ENCODE measurements at regions not wholly inside any gene's neighbourhood (a gene's known extent, or its start where the extent isn't known, plus 50 kb on each side); places are given as distances from the start of the nearest gene placed in this dataset.

DNA sequence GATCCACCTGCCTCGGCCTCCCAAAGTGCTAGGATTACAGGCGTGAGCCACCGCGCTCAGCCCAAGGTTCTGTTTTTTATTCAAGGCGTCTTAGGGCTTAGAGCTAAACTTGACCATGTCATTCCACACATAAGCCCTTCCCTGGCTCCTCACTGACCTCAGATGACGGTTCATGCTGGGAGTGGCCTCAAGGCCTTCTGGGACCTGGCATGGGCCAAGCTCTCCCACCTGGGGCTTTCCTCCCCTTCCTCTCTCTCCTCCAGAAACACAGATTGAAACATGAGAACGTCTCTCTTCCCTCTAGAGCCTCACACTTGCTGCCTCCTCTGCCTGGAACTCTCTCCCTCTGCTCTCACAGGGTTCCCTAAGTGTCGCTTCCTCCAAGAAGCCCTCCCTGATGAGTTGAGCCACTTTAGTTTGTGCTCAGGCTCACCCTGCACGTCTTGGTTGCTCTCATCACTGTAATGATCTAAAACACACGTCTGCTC is 155.6 kb upstream of the IER5L start:
- H2BK12ac ChIP-seq (ENCODE audit: low read depth, low read length): peak overlapping the region; percentile 100
- H4K5ac ChIP-seq (ENCODE audit: insufficient read length, low read depth, low read length): peak overlapping the region; percentile 90
- peak overlapping the region; percentile 94 for H4K91ac ChIP-seq (replicated peaks; ENCODE audit: insufficient read length, low read length)
- 37% methylated on average over 10 of the region's 10 CpGs; no CpG with 5 or more reads in 1 of the 2 experiments for WGBS, 2 experiments (ENCODE audit: extremely low coverage in 1 of 2, insufficient coverage in 1 of 2, insufficient read length in 1 of 2, insufficient replicate concordance in 2 of 2, low coverage in 1 of 2, low lambda C conversion rate in 2 of 2, missing lambda C conversion rate in 1 of 2)
- 0 out of 2 replicates have a peak overlapping the region, but pooled peaks have one; percentile 19 for H4K8ac ChIP-seq (ENCODE audit: extremely low read depth, insufficient read depth, low read length)
- peak overlapping the region; percentile 96 for H3K4ac ChIP-seq (replicated peaks; ENCODE audit: insufficient read length, low read depth, low read length)
- peaks cover 8 to 36% (median 31%) of the 10 kb centered on the region in 4 experiments for H3K4me1 ChIP-seq (replicated peaks in 1 of 4; ENCODE audit: control insufficient read depth in 3 of 4, insufficient read depth in 4 of 4, low read length in 3 of 4)
- ChIA-PET CTCF (ENCODE audit: partially characterized antibody) (interaction anchor here (0.6 to 3.3 kb wide), 13 partner anchors 8 to 698 kb away, joined by 3 to 11 read pairs (median 4); partner anchors contain the start of gene IER5L), POLR2A (ENCODE audit: partially characterized antibody) (interaction anchor here (0.8 to 5.4 kb wide), 31 partner anchors 9 to 263 kb away, joined by 3 to 65 read pairs (median 4); partner anchors contain the start of gene IER5L)
- peak overlapping the region; percentile 99 for H2BK15ac ChIP-seq (ENCODE audit: low read length)
- H3K23me2 ChIP-seq (ENCODE audit: low read depth, low read length): peaks cover 7% of the 10 kb centered on the region; the same call in 1 of the 2 replicates
- no peaks in the 10 kb centered on the region for H3K79me1 ChIP-seq (ENCODE audit: low read depth, low read length)
- H3K56ac ChIP-seq (replicated peaks; ENCODE audit: insufficient read length, low read depth, low read length): peak overlapping the region; percentile 72
- H3K23ac ChIP-seq (ENCODE audit: insufficient read length): no peak overlapping the region
- H4K20me1 ChIP-seq (replicated peaks in 1 of 2; ENCODE audit: control insufficient read depth in 1 of 2, insufficient read depth in 2 of 2, low read length in 2 of 2): no peaks in the 10 kb centered on the region
- peak overlapping the region; percentile 100 for H3K18ac ChIP-seq (ENCODE audit: extremely low read depth, low read length)
- peak overlapping the region; percentile 92 for H3K27ac ChIP-seq (ENCODE audit: low read depth, low read length)
- H2BK20ac ChIP-seq (ENCODE audit: low read length): peak overlapping the region; percentile 99
- 0 out of 2 replicates have a peak overlapping the region, but pooled peaks have one; percentile 16 for H2AFZ ChIP-seq (ENCODE audit: low read length)
- peak overlapping the region in 3 of 4 experiments; percentile 23 to 49 (median 40); a peak in 5 of 8 replicates for H3K4me3 ChIP-seq (ENCODE audit: extremely low read depth in 1 of 4, insufficient read depth in 2 of 4, low read depth in 3 of 4, low read length in 4 of 4)
- H3K14ac ChIP-seq (ENCODE audit: insufficient read length): no peak overlapping the region
- peak overlapping the region in 2 of 4 experiments; percentile 52 to 60; a peak in 5 of 7 replicates for H3K9ac ChIP-seq (replicated peaks in 1 of 4; ENCODE audit: extremely low read depth in 1 of 4, low read depth in 3 of 4, low read length in 3 of 4)
- peak overlapping the region; percentile 99; the same call in 1 of the 2 replicates for H2AK5ac ChIP-seq (ENCODE audit: low read depth, low read length)
- peak overlapping the region; percentile 98 for H2BK120ac ChIP-seq (replicated peaks; ENCODE audit: low read depth, low read length)
- peak; percentile 63 for FAIRE-seq
- H3K79me2 ChIP-seq (ENCODE audit: control insufficient read depth in 1 of 2, insufficient read depth in 2 of 2, low read length in 2 of 2): no peaks in the 10 kb centered on the region
- peak overlapping the region; percentile 100 for H2BK5ac ChIP-seq (ENCODE audit: low read depth, low read length)
- peak overlapping the region; percentile 73 to 88 for H3K4me2 ChIP-seq (ENCODE audit: insufficient read depth in 1 of 2, low read depth in 2 of 2, low read length in 2 of 2)
- no peaks in the 10 kb centered on the region for H3K36me3 ChIP-seq (ENCODE audit: control insufficient read depth in 2 of 4, insufficient read depth in 4 of 4, low read length in 3 of 4)
- peak in 1 of 2 experiments; percentile 59 for DNase-seq (ENCODE audit: low read depth in 1 of 2, low spot score in 2 of 2)
- peaks cover 2 to 7% of the 10 kb centered on the region in 2 experiments for H3K9me3 ChIP-seq (ENCODE audit: insufficient read depth in 2 of 2, low read depth in 1 of 2, low read length in 1 of 2)
- H3K27me3 ChIP-seq (replicated peaks in 1 of 4; ENCODE audit: control insufficient read depth in 3 of 4, extremely low read depth in 1 of 4, insufficient read depth in 3 of 4, low read length in 3 of 4): 0 out of 7 replicates have a peak, but pooled peaks cover 0 to 2% (median 0%) of the 10 kb centered on the region in 4 experiments
- no peak for TF ChIP-seq KDM5A (IDR thresholded peaks at IDR 0.05; ENCODE audit: low read length)
- TF ChIP-seq TAF1 (IDR thresholded peaks at IDR 0.05; ENCODE audit: low read depth, low read length): no peak
- TF ChIP-seq, protein P1, sequence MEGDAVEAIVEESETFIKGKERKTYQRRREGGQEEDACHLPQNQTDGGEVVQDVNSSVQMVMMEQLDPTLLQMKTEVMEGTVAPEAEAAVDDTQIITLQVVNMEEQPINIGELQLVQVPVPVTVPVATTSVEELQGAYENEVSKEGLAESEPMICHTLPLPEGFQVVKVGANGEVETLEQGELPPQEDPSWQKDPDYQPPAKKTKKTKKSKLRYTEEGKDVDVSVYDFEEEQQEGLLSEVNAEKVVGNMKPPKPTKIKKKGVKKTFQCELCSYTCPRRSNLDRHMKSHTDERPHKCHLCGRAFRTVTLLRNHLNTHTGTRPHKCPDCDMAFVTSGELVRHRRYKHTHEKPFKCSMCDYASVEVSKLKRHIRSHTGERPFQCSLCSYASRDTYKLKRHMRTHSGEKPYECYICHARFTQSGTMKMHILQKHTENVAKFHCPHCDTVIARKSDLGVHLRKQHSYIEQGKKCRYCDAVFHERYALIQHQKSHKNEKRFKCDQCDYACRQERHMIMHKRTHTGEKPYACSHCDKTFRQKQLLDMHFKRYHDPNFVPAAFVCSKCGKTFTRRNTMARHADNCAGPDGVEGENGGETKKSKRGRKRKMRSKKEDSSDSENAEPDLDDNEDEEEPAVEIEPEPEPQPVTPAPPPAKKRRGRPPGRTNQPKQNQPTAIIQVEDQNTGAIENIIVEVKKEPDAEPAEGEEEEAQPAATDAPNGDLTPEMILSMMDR (IDR thresholded peaks at IDR 0.05; ENCODE audit: control extremely low read depth in 1 of 3, insufficient read depth in 1 of 3, low read depth in 1 of 3, low read length in 3 of 3): no peak
- TF ChIP-seq RAD21 (IDR thresholded peaks at IDR 0.05 in 1 of 2, conservative IDR thresholded peaks at IDR 0.05 in 1 of 2; ENCODE audit: low read depth in 2 of 2, low read length in 2 of 2): no peak
- peak; percentile 4 for TF ChIP-seq TAF7 (optimal IDR thresholded peaks at IDR 0.05; ENCODE audit: borderline replicate concordance, low read depth, low read length)
- no peak for TF ChIP-seq YY1 (IDR thresholded peaks at IDR 0.05; ENCODE audit: low read depth, low read length)
- TF ChIP-seq JUN (IDR thresholded peaks at IDR 0.05; ENCODE audit: low read depth, low read length): no peak
- no peak for TF ChIP-seq CHD2 (IDR thresholded peaks at IDR 0.05; ENCODE audit: low read length)
- no peak for TF ChIP-seq MAFK (IDR thresholded peaks at IDR 0.05; ENCODE audit: low read depth, low read length)
